SK-N-DZ (cell line): ENCODE measurements at regions not wholly inside any gene's neighbourhood (a gene's known extent, or its start where the extent isn't known, plus 50 kb on each side); places are given as distances from the start of the nearest gene placed in this dataset.
"Not testable (repeated sequence)": the region's sequence is repeated elsewhere in the genome, so short reads cannot be mapped to it uniquely, and the experiment has no call there.

Experiments used
- DNase-seq: peaks from one replicate; pipeline ENCODE4 v3.0.0-alpha.2; 2015; ENCODE audit warnings: low spot score

DNA sequence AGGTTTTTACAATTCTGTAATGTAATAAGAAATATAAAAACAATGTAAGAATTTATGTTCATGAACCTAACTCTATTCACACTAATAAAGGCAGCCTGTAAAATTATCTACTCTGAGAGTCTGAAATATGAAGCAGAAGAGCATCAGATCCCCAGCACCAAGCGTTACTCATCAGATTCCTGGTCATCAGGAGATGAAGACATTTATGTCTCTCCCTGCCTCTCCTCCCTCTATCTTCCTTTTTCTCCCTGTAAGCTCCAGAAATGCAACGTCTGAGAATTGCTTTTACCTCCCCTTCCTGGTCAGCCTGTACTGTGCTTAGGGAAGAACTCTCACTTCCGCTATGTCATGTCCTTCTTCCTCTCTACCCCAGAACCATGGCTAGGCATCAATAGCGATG lies 114.4 kb upstream of the SLIT3 start:
- DNase-seq, result no peak

DNA sequence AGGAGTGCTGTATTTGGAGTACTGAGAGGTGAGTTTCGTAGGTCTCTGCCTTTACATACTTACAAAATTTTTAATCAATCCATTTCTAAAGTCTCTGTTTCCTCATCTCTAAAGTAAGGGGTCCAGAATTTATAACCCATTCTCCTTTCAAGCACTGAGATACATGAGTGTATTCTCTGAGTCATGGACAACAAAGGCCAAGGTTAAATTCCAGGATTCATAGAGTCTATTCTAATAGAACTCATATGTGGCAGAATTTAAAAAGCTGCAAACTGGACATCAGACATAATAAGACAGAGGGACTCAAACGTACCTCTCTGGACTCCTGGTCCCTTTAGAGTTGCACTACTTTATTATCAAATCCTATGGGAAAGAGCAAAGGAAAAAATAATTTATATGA lies 112.5 kb upstream of the SLIT3 start:
- DNase-seq, result no peak

- no peak for DNase-seq
Observed at GRCh38 chr5:169412831-169413230, 111.9 kb upstream of the SLIT3 start.

DNA sequence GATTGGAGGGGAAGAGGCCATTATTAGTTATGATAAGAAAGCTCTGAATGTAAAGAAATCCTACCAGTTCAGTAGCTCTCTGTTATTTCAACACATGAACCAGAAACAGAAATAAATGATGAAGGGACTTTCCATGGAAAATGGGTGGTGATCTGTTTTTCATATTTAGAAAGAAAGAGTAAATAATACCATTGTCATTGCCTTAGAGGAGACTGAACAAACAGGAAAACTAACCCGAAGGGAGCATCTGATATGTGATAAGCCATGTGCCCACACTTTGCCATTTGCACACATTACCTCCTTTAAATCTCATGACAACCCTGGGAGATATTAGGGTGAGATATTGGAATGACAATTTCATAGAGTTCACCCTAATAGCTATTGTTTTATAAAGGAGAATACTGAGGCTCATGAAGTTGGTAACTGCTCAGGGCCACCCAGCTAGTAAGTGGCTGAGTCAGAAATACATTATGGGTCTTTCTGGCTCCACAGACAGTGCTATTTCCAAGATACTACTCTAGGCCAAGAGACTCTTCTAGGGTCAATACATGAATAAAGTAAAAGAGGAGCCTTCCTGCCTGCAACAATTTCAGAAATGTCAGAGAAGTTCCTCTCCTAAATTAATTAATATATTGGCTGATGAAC lies 111.0 kb upstream of the SLIT3 start:
- DNase-seq, result no peak

GRCh38 chr5:169410996-169411783 lies 110.3 kb upstream of the SLIT3 start:
- no peak for DNase-seq

DNA sequence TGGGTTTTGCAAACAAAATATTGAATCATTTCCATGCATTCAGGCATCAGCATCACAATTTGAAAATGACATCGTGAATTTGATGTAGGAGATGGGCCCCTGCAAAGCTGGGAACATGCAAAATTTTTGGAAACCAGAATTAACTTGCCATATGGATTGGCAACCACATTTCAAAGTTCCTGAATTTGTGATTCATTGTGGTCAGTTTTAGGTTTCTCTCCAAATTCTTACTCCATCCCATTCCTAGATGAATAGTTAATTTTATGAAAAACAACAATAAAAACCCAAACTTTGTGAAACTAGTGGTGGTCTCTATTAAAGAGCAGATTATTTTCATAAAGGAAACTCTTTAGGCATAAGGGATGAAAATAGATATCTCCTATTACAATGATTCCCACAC lies 107.8 kb upstream of the SLIT3 start:
- DNase-seq, result no peak

- no peak for DNase-seq
Observed at GRCh38 chr5:169408171-169408570, 107.2 kb upstream of the SLIT3 start.

DNA sequence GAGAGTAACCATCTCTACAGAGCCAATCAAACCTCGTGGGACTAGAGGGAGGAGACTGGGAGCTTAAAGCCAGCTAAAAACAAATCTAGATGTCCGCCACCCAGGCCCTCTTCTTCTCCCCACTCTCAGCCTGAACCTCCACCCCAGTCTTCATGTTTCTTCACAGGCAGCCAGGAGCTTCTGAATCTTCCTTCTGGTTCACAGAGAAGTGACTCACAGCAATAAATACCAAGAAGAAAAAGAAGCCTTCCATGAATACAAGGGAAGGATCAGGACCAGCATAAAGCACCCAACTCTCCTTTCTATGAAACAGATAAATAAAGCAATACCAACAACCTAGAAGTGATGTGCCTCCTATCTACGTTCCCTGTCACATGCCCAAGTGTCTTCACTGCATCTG lies 103.3 kb upstream of the SLIT3 start:
- no peak for DNase-seq

DNA sequence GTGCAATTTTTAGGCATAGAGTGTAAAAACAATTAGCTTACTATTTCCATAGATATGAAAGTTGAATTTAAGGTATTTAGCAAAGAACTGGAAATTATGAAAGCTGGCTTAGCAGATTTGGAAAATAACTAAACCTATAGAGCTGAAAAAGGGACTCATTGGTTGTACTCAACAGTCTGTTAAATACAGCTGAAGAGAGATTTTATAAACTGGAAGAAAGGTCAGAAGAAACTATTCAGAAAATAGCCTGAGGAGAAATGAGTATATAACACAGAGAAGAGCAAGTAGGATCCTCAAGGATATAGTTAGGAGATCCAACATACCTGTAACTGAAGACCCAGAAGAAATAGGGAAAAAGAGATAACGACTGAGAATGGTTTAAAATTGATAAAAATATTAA lies 97.6 kb upstream of the SLIT3 start:
- DNase-seq, result no peak

- no peak for DNase-seq
Observed at GRCh38 chr5:169395136-169395535, 94.2 kb upstream of the SLIT3 start.

DNA sequence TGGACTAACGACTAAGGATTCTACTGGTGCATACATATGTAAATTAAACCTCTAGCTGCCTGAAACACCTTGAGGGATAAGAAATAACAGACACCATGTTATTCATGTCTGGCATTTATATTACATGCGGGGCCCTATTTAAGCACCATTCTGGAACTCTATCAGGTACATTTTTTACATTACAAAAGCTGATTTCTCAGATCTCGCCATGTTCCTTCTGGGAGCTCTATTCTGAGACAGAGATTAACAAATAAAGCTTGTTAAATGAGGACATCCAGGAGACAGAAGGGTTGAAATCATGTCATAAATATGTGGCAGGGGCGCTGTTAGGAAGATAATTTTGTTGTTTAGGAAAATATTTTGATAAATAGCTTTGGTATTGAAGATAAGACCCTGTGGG lies 93.4 kb upstream of the SLIT3 start:
- no peak for DNase-seq

DNA sequence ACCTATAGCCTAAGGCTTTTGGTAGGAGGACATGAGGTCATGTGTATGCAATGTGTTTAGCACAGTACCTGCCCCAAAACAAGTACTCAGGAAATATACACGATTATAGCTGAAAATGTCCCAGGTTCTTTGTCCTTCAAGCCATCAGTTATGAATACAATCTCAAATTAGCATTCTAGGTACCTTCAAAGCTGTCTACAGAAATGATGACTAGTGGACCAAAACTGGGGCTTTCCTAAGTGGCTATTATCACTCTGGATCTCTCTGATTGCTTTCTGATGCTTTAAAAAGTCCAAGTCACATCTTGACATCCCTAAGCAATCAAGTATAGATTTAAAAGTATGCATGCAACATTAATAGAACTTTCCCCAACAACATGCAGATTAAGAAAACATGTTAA lies 93.0 kb upstream of the SLIT3 start:
- DNase-seq, result no peak

DNA sequence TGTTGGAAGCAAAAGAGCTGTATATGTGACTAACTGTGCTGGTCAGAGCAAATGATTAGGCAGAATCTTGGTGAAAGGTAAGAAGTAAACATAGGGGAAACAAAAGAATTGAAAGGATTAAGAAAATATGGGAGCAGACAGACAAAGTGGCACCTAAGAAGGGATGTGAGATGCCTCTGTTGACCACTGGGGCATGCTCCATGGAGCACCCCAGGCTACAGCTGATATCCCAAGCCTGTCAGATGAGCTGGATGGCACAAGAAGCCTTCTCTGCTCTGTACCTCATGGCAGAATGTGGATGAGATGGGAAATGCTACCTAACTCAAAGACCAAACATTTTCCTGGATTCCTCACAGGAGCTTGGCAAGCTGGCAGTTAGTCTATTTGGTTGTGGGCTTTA lies 89.3 kb upstream of the SLIT3 start:
- DNase-seq, result no peak

DNA sequence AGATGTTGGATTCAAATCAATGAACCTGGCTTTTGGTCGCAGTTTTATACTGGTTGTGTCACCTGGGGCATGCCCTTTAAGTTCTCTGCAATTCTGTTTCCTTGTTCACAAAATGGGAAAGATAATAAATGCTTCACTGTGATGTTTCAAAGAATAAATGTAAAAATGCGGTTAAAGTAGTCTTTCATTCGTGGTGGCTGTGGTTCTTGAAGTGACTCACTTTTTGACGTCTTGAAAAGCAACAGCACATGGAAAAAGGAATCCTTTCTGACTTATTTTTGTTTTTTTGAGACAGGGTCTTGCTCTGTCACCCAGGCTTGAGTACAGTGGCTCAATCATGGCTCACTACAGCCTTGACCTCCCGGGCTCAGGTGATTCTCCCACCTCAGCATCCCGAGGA lies 88.4 kb upstream of the SLIT3 start:
- no peak for DNase-seq

DNA sequence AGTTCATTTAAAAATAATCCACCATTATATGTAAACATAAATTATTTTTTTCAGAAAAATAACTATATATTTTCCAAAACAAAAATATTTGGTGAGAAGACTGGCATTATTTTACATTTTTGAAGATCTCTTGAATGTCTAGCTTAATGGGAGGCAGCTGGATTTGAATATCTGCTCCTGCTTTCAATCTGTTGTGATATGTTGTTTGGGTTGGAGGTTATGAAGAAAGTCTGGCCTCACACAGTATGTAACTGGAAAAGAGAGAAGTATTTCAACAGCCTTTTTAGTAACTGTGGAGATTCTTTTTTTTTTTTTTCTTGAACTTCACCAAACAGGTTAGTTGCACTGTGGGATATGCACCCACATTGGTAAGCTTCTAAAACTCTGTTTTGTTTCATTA lies 84.7 kb upstream of the SLIT3 start:
- DNase-seq, result no peak

- DNase-seq, result no peak
Observed at GRCh38 chr5:169384661-169385060, 83.7 kb upstream of the SLIT3 start.

DNA sequence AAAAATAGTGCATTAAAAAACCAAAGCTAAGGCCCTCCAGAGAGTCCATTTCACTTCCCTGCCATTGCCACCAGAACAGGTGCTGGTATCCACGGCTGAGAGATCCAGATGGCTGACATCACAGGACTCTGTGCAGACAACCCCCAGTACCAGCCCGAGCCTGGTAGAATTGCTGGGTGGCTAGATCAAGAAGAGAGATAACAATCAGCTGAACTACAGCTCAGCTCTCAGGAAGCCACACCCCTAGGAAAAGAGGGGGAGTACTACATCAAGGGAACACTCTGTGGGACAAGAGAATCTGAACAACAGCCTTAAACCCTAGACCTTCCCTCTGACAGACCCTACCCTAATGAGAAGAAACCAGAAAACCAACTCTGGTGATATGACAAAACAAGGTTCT lies 73.8 kb upstream of the SLIT3 start:
- peak; percentile 57 for DNase-seq

DNA sequence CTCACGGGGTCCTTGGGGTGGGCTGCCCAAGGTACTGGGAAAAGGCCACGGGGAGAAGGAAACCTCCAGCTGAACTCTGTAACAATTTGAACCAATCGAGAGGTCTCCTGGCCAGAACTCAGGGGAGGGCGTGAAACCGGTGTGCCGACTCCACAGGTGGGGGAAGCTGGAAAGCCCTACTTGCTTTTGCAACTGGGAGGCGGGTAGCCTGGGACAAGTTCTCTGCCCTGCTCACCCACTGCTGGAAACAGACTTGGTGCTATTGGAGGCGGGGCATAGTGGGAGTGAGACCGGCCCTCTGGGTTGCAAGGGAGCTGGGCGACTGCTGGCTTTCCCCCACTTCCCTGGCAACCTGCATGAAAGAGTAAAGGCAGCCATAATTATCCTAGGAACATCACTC lies 73.2 kb upstream of the SLIT3 start:
- DNase-seq, result no peak

DNA sequence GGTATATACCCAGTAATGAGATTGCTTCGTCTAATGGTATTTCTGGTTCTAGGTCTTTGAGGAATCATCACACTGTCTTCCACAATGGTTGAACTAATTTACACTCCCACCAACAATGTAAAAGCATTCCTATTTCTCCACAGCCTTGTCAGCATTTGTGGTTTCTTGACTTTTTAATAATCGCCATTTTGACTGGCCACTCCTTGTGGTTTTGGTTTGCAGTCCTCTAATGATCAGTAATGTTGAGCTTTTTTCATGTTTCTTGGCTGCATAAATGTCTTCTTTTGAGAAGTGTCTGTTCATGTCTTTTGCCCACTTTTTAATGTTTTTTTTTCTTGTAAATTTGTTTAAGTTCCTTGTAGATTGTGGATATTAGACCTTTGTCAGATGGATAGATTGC lies 70.9 kb upstream of the SLIT3 start:
- DNase-seq, result not testable (repeated sequence)

DNA sequence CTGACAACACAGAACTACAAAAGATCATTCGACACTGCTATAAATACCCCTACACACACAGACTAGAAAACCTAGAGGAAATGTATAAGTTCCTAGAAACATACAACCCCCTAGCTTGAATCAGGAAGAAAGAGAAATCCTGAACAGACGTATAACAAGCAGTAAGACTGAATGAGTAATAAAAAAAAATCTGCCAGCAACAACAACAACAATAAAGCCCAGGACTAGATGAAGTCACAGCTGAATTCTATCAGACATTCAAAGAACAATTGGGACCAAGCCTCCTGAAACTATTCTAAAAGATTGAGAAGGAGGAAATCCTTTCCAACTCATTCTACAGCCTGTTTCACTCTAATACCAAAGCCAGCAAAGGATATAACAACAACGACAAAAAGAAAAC lies 68.2 kb upstream of the SLIT3 start:
- DNase-seq, result no peak

GRCh38 chr5:169367861-169368260 lies 66.9 kb upstream of the SLIT3 start:
- no peak for DNase-seq

- no peak for DNase-seq
Observed at GRCh38 chr5:169357291-169357690, 56.4 kb upstream of the SLIT3 start.

DNA sequence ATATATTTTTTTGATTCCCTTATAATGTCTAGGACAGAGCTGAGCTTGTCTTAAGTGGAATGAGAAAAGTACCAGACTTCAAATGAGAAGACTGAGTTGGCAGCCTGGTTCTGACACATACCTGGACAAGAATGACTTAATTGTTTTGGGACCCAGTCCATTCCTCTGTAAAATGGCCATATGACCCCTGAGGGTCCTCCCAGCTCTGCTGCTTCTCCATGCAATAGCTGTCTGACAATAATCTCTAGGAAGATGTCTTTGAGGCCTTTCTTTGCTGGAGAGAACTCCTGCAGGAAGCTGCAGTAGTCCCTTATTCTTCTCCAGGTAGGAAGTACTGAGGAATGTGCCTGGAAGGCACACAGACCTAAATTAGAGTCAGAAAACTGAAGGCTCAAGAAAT lies 55.9 kb upstream of the SLIT3 start:
- no peak for DNase-seq

DNA sequence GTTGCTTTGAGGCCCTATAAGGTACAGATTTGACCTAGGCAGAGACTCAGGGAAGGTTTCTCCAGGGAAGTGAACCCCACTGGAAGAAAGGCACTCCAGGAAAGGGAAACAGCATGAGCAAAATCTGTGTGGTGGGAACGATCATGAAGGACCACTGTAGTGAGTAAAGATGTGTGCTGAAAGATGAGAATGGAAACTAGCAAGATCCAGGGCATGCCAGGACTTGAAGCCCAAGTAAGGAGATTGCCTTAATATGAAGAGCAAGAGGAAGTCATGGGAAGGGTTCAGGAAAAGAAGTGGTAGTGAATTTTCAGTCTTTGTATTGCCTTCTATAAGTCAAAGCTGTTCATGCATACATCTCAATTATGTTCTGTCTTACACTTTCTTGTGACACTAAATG lies 55.2 kb upstream of the SLIT3 start:
- no peak for DNase-seq
